Activated T-cell treated with anti-CD3 and anti-CD28 coated beads, Interleukin-2, amount 50 U/mL, for 24 hours (primary cell): ENCODE measurements at regions not wholly inside any gene's neighbourhood (a gene's known extent, or its start where the extent isn't known, plus 50 kb on each side); places are given as distances from the start of the nearest gene placed in this dataset.
"Not testable (repeated sequence)": the region's sequence is repeated elsewhere in the genome, so short reads cannot be mapped to it uniquely, and the experiment has no call there.

ENCODE experiments used
- DNase-seq: peaks from one replicate; pipeline ENCODE4 v3.0.0-alpha.2; 2020
- H3K27ac Mint-ChIP-seq: 2 replicates; pipeline ENCODE4 v1.8.0; 2020; ENCODE audit warnings: mild to moderate bottlenecking, mixed read lengths
- H3K27me3 Mint-ChIP-seq: 2 replicates; pipeline ENCODE4 v1.8.0; 2020; ENCODE audit warnings: mixed read lengths
- H3K36me3 Mint-ChIP-seq: 2 replicates; pipeline ENCODE4 v1.8.0; 2020; ENCODE audit warnings: low read depth, mixed read lengths
- H3K4me1 Mint-ChIP-seq: 2 replicates; pipeline ENCODE4 v1.8.0; 2020; ENCODE audit warnings: low read depth, mixed read lengths
- H3K4me3 Mint-ChIP-seq: 2 replicates; pipeline ENCODE4 v1.8.0; 2020; ENCODE audit warnings: mild to moderate bottlenecking, moderate library complexity, mixed read lengths
- H3K9me3 Mint-ChIP-seq: 2 replicates; pipeline ENCODE4 v1.8.0; 2020; ENCODE audit warnings: mixed read lengths

DNA sequence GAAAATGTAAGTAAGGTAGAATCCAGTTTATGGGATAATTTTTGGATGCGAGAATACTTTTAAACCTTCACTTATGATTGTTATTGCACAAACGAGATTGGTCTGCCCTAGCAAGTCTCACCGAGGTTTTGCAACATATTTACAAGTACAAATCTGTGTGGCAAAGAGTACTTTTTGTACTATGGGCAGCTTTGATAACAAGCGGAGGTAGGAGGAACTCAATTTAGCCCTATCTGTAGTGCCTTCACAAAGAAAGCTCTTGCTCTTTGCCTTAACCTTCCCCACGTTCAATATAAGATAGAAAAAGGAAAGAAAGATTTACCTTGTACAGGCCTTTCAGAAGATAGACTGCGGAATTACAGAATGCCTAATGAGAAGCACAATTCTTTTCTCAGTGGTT, 77.5 kb upstream of the HIVEP1 start:
- Mint-ChIP-seq H3K9me3 (no peaks in the 10 kb centered on the region), H3K27me3 (no peaks in the 10 kb centered on the region), H3K4me1 (peaks cover 2% of the 10 kb centered on the region), H3K36me3 (no peaks in the 10 kb centered on the region), H3K27ac (no peak overlapping the region), H3K4me3 (no peak overlapping the region)
- no peak for DNase-seq

DNA sequence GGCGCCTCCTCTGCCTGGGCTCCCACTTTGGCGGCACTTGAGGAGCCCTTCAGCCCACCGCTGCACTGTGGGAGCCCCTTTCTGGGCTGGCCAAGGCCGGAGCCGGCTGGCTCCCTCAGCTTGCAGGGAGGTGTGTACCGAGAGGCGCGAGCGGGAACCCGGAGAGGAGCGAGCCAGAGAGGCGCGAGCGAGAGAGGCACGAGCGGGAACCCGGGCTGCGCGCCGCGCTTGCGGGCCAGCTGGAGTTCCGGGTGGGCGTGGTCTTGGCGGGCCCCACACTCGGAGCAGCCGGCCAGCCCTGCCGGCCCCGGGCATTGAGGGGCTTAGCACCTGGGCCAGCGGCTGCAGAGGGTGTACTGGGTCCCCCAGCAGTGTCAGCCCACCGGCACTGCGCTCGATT, 79.2 kb upstream of the HIVEP1 start:
- not testable (repeated sequence) for H3K27ac Mint-ChIP-seq, DNase-seq, H3K36me3 Mint-ChIP-seq, H3K4me3 Mint-ChIP-seq, H3K4me1 Mint-ChIP-seq, H3K27me3 Mint-ChIP-seq, H3K9me3 Mint-ChIP-seq

DNA sequence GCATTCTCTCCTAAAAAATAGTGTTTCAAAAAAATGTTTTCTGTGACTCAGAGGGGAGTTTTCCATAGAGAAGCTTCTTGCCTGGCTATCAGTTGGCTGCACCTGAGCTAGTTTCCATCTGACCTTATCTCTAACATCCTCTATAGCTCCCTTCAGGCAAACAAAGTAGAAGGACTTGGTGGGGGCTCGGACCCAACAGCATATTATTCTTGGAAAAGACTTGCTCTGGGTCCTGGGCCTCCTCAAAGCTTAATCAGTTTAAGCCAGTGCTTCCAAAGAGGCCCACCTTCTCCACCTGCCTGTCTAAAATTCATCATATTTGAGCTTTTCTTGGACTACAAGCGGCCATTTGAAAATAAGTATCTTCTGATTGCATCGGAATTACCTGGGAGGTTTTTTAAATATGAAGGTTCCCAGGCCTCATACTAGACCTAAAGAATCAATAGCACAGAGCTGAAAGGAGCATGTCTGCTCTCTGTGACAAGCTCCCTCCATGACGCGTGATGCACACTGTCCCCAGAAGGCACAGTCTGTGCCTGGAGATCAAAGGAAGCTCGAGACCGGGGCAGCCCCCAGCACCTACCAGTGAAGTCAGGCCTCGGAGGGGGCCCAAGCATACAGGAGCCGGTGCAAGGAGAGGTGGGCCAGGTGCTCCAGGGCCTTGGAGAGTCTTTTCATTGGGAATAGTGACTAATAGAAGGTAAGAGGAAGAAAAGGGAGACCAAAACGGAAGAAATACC, 80.6 kb upstream of the HIVEP1 start:
- Mint-ChIP-seq H3K4me1 (no peaks in the 10 kb centered on the region), H3K4me3 (no peak overlapping the region), H3K27me3 (no peaks in the 10 kb centered on the region), H3K9me3 (no peaks in the 10 kb centered on the region), H3K36me3 (no peaks in the 10 kb centered on the region), H3K27ac (no peak overlapping the region)
- DNase-seq: no peak

DNA sequence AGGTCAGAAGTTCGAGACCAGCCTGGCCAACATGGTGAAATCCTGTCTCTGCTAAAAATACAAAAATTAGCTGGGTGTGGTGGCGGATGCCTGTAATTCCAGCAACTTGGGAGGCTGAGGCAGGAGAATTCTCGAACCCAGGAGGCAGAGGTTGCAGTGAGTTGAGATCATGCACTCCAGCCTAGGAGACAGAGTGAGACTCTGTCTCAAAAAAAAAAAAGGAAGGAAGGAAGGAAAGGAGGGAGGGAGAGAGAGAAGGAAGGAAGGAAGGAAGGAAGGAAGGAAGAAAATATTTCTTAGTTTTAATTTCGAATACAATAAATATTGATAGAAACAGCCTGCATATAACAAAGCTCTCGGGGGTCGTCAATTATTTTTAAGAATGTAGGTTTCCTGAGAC, 81.3 kb upstream of the HIVEP1 start:
- H3K27me3 Mint-ChIP-seq, H3K4me3 Mint-ChIP-seq, H3K4me1 Mint-ChIP-seq, H3K27ac Mint-ChIP-seq, H3K36me3 Mint-ChIP-seq, H3K9me3 Mint-ChIP-seq, DNase-seq: not testable (repeated sequence)

DNA sequence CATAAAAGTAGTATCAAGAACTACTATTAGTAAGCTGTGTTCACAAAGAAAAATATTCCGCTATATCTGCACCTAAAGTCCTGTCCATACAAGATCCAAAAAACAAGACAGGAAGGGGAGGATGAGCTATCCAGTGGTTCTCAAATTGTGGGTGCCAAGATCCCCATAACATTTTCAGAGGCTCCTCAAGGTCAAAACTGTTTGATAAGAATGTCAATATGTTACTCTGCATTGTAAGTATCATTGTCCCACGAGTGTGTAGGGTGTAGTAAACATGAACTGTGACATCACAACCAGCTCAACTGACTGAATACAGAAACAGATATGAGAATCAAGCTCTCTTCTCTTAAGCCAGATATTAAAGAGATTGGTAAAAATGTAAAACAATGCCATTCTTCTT, 81.9 kb upstream of the HIVEP1 start:
- Mint-ChIP-seq H3K36me3 (no peaks in the 10 kb centered on the region), H3K27me3 (no peaks in the 10 kb centered on the region), H3K4me3 (no peak overlapping the region), H3K4me1 (no peaks in the 10 kb centered on the region), H3K9me3 (no peaks in the 10 kb centered on the region), H3K27ac (no peak overlapping the region)
- no peak for DNase-seq

DNA sequence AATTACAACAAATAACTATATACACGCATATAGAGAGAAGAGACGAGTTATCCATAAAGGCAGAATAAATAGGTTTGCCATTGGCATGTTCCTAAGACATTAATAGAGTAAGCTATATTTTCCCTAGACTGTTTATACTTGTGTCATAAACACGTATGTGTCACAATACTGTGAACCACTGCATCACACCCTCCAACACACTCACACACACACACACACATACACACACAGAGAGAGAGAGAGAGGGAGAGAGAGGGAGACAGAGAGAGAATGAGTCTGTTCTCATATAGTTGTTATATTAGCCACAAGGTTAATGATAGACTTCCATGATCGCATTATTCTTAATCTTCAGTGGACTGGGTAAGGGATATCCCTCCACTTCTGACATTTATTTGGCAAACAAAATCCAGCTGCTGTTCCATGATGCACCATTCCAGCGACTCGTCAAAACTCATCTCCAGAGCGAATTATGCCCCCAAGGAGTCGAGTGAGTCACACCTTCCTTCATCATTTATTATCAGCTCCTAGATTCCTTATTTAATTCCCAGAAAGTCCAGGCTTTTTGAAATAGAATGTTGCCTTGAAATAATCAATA, 82.8 kb upstream of the HIVEP1 start:
- Mint-ChIP-seq H3K27ac (no peak overlapping the region), H3K4me1 (no peaks in the 10 kb centered on the region), H3K4me3 (no peak overlapping the region), H3K9me3 (no peaks in the 10 kb centered on the region), H3K27me3 (no peaks in the 10 kb centered on the region), H3K36me3 (no peaks in the 10 kb centered on the region)
- DNase-seq: no peak

DNA sequence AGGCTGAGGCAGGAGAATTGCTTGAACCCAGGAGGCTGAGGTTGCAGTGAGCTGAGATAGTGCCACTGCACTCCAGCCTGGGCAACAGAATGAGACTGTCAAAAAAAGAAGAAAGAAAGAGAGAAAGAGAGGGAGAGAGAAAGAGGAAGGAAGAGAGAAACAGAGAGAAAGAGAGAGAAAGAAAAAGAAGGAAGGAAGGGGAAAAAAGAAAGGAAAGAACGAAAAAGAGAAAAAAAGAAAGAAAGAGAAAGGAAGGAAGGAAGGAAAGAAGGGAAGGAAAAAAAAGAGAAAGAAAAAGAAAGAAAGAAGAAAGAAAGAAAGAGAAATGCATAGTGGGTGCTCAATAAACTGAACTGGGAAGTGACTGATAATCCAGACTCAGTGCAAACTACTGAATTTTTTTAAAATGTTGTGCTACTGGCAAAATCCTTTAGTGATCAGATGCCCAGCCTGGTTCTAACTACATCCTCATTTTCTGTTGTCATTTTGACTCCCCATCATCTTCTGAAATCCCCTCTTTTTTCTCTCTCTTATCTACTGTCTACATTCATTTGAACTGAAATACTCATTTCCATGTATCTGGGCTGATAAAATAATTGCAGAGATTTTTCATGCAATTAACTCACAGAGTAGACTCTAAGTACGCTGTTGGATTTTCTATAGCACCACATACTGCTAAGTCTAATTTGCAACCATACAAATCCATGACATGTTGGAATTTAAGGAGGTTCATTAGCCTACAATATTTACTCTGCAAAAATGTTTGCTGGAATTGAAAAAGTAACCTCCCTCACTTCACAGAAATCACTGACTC, 85.3 kb upstream of the HIVEP1 start:
- no peaks in the 10 kb centered on the region for H3K36me3 Mint-ChIP-seq
- H3K9me3 Mint-ChIP-seq: no peaks in the 10 kb centered on the region
- no peaks in the 10 kb centered on the region for H3K4me1 Mint-ChIP-seq
- no peak overlapping the region for H3K27ac Mint-ChIP-seq
- DNase-seq: no peak
- no peak overlapping the region for H3K4me3 Mint-ChIP-seq
- no peaks in the 10 kb centered on the region for H3K27me3 Mint-ChIP-seq

DNA sequence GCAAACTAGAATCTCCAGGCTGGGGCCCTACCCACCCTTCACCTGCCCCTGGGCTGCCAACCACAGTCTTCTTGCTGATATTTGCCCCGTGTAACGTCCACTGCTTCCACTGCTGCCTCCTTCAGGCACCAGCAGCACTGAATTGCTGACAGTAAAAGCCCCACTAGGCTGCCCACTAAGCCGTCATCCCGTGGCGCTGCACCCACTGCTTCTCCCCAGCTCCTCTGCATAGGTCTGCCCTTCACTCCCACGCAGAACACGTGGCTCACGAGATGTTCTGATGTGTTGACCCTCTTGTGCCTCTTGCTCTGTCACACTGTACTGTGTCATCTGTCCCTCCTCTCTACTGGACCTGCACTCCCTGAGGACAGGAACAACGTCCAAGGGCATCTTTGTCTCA, 86.3 kb upstream of the HIVEP1 start:
- Mint-ChIP-seq H3K36me3 (no peaks in the 10 kb centered on the region), H3K27me3 (no peaks in the 10 kb centered on the region), H3K9me3 (no peaks in the 10 kb centered on the region), H3K4me3 (no peak overlapping the region), H3K27ac (no peak overlapping the region), H3K4me1 (no peaks in the 10 kb centered on the region)
- no peak for DNase-seq

DNA sequence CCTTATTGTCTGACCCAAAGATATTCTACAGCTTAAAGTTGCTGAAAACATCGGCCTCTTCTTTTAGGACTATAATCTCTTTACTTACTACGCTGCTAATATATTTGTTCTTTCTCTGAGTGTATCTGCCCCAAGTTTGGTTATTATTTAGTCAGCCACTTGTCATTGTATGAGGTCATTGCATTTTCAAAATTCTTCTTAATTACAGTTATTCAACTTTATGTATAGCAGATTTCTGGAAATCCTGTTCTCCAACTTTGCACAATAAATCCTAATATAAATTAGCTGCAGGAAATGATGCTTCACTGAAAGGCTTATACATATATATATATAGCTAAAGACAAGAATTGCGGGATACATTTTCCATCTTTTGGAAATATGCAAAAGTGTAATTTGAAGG, 88.5 kb upstream of the HIVEP1 start:
- Mint-ChIP-seq H3K27ac (no peak overlapping the region), H3K9me3 (no peaks in the 10 kb centered on the region), H3K36me3 (no peaks in the 10 kb centered on the region), H3K27me3 (no peaks in the 10 kb centered on the region), H3K4me1 (no peaks in the 10 kb centered on the region), H3K4me3 (no peak overlapping the region)
- no peak for DNase-seq

DNA sequence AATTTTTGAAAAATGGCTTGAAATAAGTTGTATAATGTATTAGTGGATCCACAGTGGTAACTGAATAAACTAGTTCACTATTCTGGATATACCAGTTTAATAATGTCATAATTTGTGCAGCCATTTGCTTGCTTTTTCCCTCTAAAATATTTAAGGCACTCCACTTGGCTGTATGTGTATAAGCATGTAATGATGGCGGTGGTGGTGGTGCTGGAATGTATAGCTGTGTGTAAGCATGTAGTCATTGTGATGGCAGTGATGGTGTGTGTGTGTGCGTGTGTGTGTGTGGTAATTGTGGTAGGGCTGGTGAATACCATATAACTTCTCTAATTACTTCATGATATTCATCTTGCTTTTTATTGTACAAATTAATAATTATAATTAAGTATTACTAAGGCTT, 89.2 kb upstream of the HIVEP1 start:
- H3K4me3 Mint-ChIP-seq: no peak overlapping the region

DNA sequence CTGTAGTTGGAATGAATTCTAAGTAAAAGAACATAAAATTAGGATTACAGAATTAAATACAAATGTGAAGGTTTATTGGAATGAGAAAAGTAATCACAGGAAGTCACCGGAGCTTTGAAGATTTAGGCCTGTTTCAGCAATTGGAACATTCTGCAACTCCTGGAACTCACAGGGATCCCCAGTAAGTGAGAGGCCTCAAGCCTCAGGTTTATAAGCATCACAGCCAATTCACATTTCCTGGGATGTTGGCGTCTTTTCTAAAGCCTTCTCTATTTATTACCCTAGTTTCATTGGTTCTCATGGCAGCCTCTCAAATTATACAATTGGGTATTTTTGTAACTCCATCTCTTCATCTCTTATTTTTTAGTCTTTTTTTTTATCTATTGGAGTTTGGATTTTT, 90.4 kb upstream of the HIVEP1 start:
- Mint-ChIP-seq H3K4me3 (no peak overlapping the region), H3K4me1 (no peaks in the 10 kb centered on the region), H3K9me3 (no peaks in the 10 kb centered on the region), H3K27me3 (no peaks in the 10 kb centered on the region), H3K27ac (no peak overlapping the region), H3K36me3 (no peaks in the 10 kb centered on the region)
- DNase-seq: no peak

More for the DNA sequence above, 89.2 kb upstream of the HIVEP1 start:
- no peak for DNase-seq
- Mint-ChIP-seq H3K36me3 (no peaks in the 10 kb centered on the region), H3K27me3 (no peaks in the 10 kb centered on the region), H3K4me1 (no peaks in the 10 kb centered on the region), H3K9me3 (no peaks in the 10 kb centered on the region), H3K27ac (no peak overlapping the region)

DNA sequence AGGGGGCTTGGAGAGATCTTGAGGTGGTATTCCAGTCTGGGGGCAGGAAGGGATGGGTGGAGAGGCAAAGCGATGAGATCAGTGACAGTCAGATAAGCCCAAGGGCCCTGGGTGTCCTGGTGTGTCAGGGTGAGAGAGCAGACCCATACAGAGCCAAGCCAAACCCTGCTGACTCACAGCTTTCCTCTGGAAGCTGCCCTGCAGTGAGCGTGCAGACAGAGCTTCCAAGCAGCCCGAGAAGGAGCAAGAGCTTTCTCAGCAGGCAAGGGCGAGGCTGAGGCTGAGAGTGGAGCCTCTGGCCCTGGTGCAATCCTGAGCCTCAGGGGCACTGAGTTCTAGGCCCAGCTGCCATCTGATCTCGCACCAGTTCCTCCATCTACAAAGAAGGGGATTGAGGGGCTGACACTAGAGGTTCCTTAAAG, 91.1 kb upstream of the HIVEP1 start:
- H3K9me3 Mint-ChIP-seq: no peaks in the 10 kb centered on the region
- H3K4me3 Mint-ChIP-seq: no peak overlapping the region
- DNase-seq: no peak
- no peak overlapping the region for H3K27ac Mint-ChIP-seq
- no peaks in the 10 kb centered on the region for H3K4me1 Mint-ChIP-seq
- H3K27me3 Mint-ChIP-seq: no peaks in the 10 kb centered on the region
- no peaks in the 10 kb centered on the region for H3K36me3 Mint-ChIP-seq

DNA sequence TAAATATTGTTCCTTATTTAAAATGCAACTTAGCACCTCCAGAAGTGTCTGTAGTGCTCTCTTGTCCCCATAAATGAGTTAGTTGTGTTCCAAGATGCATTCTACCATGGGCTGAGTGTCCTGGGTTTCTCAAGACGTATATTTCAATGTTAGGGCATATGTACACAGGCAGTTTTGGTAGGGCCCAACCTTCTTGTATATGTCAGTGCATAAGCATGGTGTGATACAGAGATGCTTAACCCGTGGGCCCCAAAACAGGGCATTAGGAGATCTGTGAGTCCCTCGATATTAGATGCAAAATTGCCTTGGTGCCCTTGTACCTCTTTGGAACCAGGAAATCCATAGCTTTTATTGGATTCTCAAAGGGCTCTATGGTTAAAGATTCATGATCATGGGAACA, 91.5 kb upstream of the HIVEP1 start:
- no peak for DNase-seq
- Mint-ChIP-seq H3K27me3 (no peaks in the 10 kb centered on the region), H3K27ac (no peak overlapping the region), H3K9me3 (no peaks in the 10 kb centered on the region), H3K36me3 (no peaks in the 10 kb centered on the region), H3K4me3 (no peak overlapping the region), H3K4me1 (no peaks in the 10 kb centered on the region)

DNA sequence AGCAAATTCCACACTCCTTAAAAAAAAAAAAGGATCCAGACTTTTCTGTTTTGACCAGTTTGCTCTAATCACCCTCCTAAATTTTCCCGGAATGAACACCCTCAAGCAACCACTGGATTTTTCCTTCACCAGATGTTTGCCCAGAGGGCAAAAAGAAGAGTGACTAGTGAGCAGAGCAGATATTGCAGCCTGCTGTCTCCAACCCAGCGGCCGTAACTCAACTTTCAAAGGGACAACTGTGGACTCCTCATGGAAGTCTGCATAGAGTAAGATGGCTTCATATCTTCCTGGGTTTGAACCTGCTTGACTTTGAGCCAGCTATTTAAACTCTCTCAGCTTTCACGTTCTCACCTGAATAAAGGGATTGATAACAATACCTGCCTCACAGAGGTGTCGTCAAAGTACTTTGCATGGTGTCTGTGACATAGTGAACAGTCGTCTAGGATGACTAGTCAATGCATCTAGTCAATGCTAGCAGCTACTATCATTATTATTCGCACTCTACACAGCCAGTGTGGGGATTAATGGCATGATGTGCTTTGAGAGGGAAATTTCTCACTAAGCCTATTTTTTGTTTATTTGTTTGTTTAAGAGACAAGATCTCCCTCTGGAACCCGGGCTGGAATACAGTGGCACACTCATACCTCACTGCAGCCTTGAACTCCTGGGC, 92.2 kb upstream of the HIVEP1 start:
- H3K27me3 Mint-ChIP-seq: no peaks in the 10 kb centered on the region
- H3K9me3 Mint-ChIP-seq: no peaks in the 10 kb centered on the region
- H3K4me3 Mint-ChIP-seq: no peak overlapping the region
- H3K4me1 Mint-ChIP-seq: no peaks in the 10 kb centered on the region
- DNase-seq: no peak
- no peak overlapping the region for H3K27ac Mint-ChIP-seq
- H3K36me3 Mint-ChIP-seq: no peaks in the 10 kb centered on the region
